Spleen (tissue), 11 donors: ENCODE measurements at regions not wholly inside any gene's neighbourhood (a gene's known extent, or its start where the extent isn't known, plus 50 kb on each side); places are given as distances from the start of the nearest gene placed in this dataset.

Experiments used
- DNase-seq: peaks from one replicate; pipeline ENCODE4 v3.0.0-alpha.2; 2020
- H3K27ac ChIP-seq, 8 donors: fragments of 200-600 bp; sonication (generic) in 7 of 8; 1 replicate in 4 of 8; 2 replicates in 4 of 8; pipeline versions ENCODE4 v1.5.0 to v1.8.0; 2016 to 2021; ENCODE audit warnings: inconsistent platforms in 4 of 8, mild to moderate bottlenecking in 4 of 8, moderate library complexity in 1 of 8
- H3K27me3 ChIP-seq, 7 donors: fragments of 200-600 bp; sonication (generic) in 6 of 7; replicated peaks in 1 of 7; 1 replicate in 4 of 7; 2 replicates in 3 of 7; pipeline versions ENCODE4 v1.5.0 to v1.8.0; 2016 to 2021; ENCODE audit warnings: inconsistent platforms in 3 of 7, mild to moderate bottlenecking in 1 of 7
- H3K36me3 ChIP-seq, 6 donors: fragments of 200-600 bp; sonication (generic) in 5 of 6; 1 replicate in 4 of 6; 2 replicates in 2 of 6; pipeline versions ENCODE4 v1.5.0 to v1.8.0; 2016 to 2021; ENCODE audit warnings: inconsistent platforms in 2 of 6
- H3K4me1 ChIP-seq, 6 donors: fragments of 200-600 bp; sonication (generic) in 5 of 6; 1 replicate in 3 of 6; 2 replicates in 3 of 6; pipeline versions ENCODE4 v1.5.0 to v1.8.0; 2016 to 2021; ENCODE audit warnings: inconsistent platforms in 3 of 6
- H3K4me3 ChIP-seq, 8 donors: fragments of 200-600 bp; sonication (generic) in 7 of 8; 1 replicate in 4 of 8; 2 replicates in 4 of 8; pipeline versions ENCODE4 v1.5.0 to v1.8.0; 2016 to 2021; ENCODE audit warnings: inconsistent platforms in 4 of 8, mild to moderate bottlenecking in 4 of 8, moderate library complexity in 2 of 8
- H3K9me3 ChIP-seq, 8 donors: fragments of 200-600 bp; sonication (generic) in 7 of 8; 1 replicate in 4 of 8; 2 replicates in 4 of 8; pipeline versions ENCODE4 v1.5.0 to v1.8.0; 2016 to 2021; ENCODE audit warnings: inconsistent platforms in 4 of 8
- POLR2A ChIP-seq, 3 donors: fragments of 450-650 bp; IDR thresholded peaks; one replicate each; pipeline ENCODE4 v1.5.1; 2017; ENCODE audit warnings: antibody characterized with exemption in 3 of 3, mild to moderate bottlenecking in 1 of 3
- POLR2AphosphoS5 ChIP-seq, 3 donors: sonication (generic); formaldehyde crosslinking; IDR thresholded peaks; one replicate each; pipeline ENCODE4 v1.5.1; 2017; ENCODE audit warnings: antibody characterized with exemption in 3 of 3
- WGBS, 5 donors: extraction: QIAGEN DNeasy Blood & Tissue Kit in 3 of 5; methylation state at CpG; one replicate each; pipeline versions ENCODE4 v1.1.5 to v1.1.7; 2013 to 2018; 5-methylcytosine and 5-hydroxymethylcytosine counted together
- intact Hi-C: fragments of 100-400 bp; cut with DNase I; formaldehyde crosslinking; loops from one replicate; pipeline ENCODE4 v1.15.0; 2023; ENCODE audit warnings: low total_unique reads
- TF ChIP-seq, protein P1 (sequence below), 11 experiments: fragments of 200-600 bp in 7 of 11; fragments of 450-650 bp in 4 of 11; sonication (generic) in 4 of 11; IDR thresholded peaks in 8 of 11; conservative IDR thresholded peaks in 3 of 11; 1 replicate in 7 of 11; 2 replicates in 4 of 11; pipeline versions ENCODE4 v1.4.0 to v1.8.0; 2016 to 2021; ENCODE audit warnings: antibody characterized with exemption in 11 of 11, inconsistent platforms in 4 of 11, mild to moderate bottlenecking in 1 of 11
- donor health status: healthy with polysubstance abuse.
- donor health status: DM: no; HTN: no; CAD: no; lungs with moderate emphysema.
- donor health status: DM: no; HTN: no; CAD: no.
- donor health status: Bipolar disorder and iron deficiency.
- donor health status: healthy.
- donor health status: DM: no; HTN: no; CAD: no.
- donor health status: DM: yes; HTN: yes; CAD: no.

DNA sequence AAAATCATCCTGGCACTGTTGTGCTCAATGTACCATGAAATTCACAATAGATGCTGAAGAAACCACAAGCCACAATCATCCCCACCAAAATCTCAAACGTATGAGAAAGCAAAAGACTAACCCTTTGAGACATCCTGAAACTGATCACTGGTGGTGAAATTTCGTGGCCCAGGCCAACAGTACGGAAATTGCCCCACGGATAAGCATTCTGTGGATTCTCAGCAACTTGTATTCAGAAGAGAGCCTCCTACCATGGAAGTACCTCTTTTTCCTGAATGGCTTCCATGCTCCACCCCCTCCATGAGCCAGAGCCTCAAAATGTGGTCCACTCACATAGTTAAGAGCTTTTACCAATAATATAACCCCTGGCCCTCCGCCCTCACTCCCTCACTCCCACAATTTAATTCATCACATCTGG lies 163.9 kb upstream of the AUTS2 start:
- intact Hi-C loops: no loop called here
- H3K27ac ChIP-seq: no peak overlapping the region

DNA sequence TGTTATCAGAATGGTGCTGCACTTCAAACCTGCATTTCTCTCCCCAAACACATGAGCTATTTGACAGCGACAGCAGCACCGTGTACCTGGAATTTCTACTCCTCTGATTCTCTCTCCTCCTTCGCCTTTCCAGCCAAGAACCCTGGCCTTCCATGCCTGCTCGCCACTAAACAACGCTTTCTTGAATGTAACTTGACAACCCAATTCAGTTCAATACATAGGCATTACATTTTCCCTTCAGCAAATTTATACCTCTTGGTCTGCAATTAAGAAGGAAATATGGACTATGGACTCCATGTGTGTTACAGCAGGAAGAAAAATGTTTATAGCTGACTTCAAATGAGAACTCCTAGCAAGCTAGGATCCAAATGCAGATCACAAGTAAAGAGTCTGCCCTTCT lies 162.6 kb upstream of the AUTS2 start:
- Histone ChIP-seq H3K27ac (no peak overlapping the region), H3K36me3 (no peaks in the 10 kb centered on the region), H3K27me3 (peaks cover 0 to 21% (median 0%) of the 10 kb centered on the region in 7 donors), H3K9me3 (peaks cover 0 to 16% (median 12%) of the 10 kb centered on the region in 8 donors), H3K4me3 (no peak overlapping the region), H3K4me1 (peaks cover 0 to 4% (median 2%) of the 10 kb centered on the region in 6 donors)
- TF ChIP-seq, protein P1, sequence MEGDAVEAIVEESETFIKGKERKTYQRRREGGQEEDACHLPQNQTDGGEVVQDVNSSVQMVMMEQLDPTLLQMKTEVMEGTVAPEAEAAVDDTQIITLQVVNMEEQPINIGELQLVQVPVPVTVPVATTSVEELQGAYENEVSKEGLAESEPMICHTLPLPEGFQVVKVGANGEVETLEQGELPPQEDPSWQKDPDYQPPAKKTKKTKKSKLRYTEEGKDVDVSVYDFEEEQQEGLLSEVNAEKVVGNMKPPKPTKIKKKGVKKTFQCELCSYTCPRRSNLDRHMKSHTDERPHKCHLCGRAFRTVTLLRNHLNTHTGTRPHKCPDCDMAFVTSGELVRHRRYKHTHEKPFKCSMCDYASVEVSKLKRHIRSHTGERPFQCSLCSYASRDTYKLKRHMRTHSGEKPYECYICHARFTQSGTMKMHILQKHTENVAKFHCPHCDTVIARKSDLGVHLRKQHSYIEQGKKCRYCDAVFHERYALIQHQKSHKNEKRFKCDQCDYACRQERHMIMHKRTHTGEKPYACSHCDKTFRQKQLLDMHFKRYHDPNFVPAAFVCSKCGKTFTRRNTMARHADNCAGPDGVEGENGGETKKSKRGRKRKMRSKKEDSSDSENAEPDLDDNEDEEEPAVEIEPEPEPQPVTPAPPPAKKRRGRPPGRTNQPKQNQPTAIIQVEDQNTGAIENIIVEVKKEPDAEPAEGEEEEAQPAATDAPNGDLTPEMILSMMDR (IDR thresholded peaks at IDR 0.05 in 8 of 11, conservative IDR thresholded peaks at IDR 0.05 in 3 of 11): no peak
- TF ChIP-seq POLR2A (IDR thresholded peaks at IDR 0.05): no peak
- intact Hi-C loops: no loop called here
- DNase-seq: no peak
- WGBS, 5 donors: 93 to 98% (median 94%) methylated on average over 5 of the region's 5 CpGs

More for the DNA sequence above, 163.9 kb upstream of the AUTS2 start:
- peaks cover 0 to 14% (median 12%) of the 10 kb centered on the region in 6 donors for H3K4me1 ChIP-seq
- peaks cover 0 to 4% (median 0%) of the 10 kb centered on the region in 8 donors for H3K9me3 ChIP-seq
- no peak overlapping the region for H3K4me3 ChIP-seq
- WGBS, 5 donors: 35 to 50% (median 41%) methylated on average over 5 of the region's 5 CpGs
- DNase-seq: no peak
- TF ChIP-seq POLR2AphosphoS5 (IDR thresholded peaks at IDR 0.05): no peak
- TF ChIP-seq, protein P1 (IDR thresholded peaks at IDR 0.05 in 8 of 11, conservative IDR thresholded peaks at IDR 0.05 in 3 of 11): no peak
- no peak for TF ChIP-seq POLR2A (IDR thresholded peaks at IDR 0.05)
- no peaks in the 10 kb centered on the region for H3K36me3 ChIP-seq
- peaks cover 0 to 34% (median 0%) of the 10 kb centered on the region in 7 donors for H3K27me3 ChIP-seq

DNA sequence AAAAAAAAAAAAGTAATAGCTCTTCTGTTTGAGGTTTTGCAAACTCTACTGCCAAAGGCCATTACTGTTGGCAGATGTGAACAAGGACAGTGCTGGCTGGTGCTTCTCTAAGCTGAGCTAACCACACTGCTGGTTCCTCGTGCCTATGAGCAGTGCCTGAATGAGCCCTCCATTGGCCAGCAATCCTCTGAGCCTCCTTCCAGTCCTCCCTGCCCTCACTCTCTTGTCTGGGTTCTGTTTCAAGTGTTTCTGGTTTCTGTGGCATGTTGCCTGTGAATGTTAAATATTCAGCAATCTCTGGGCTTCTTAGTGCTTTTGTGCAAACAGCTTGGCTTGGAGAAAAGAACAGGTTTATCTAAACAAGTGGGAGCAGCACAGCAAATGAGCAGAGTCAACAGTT lies 161.3 kb upstream of the AUTS2 start:
- 20 to 57% (median 25%) methylated on average over 1 of the region's 1 CpG for WGBS, 5 donors
- Histone ChIP-seq H3K4me3 (no peak overlapping the region), H3K4me1 (no peaks in the 10 kb centered on the region), H3K36me3 (no peaks in the 10 kb centered on the region), H3K27me3 (peaks cover 0 to 9% (median 0%) of the 10 kb centered on the region in 7 donors), H3K9me3 (peaks cover 0 to 20% (median 14%) of the 10 kb centered on the region in 8 donors), H3K27ac (no peak overlapping the region)
- intact Hi-C loops: no loop called here
- TF ChIP-seq POLR2A (IDR thresholded peaks at IDR 0.05): no peak
- no peak for TF ChIP-seq POLR2AphosphoS5 (IDR thresholded peaks at IDR 0.05)
- TF ChIP-seq, protein P1 (IDR thresholded peaks at IDR 0.05 in 8 of 11, conservative IDR thresholded peaks at IDR 0.05 in 3 of 11): no peak
- no peak for DNase-seq

DNA sequence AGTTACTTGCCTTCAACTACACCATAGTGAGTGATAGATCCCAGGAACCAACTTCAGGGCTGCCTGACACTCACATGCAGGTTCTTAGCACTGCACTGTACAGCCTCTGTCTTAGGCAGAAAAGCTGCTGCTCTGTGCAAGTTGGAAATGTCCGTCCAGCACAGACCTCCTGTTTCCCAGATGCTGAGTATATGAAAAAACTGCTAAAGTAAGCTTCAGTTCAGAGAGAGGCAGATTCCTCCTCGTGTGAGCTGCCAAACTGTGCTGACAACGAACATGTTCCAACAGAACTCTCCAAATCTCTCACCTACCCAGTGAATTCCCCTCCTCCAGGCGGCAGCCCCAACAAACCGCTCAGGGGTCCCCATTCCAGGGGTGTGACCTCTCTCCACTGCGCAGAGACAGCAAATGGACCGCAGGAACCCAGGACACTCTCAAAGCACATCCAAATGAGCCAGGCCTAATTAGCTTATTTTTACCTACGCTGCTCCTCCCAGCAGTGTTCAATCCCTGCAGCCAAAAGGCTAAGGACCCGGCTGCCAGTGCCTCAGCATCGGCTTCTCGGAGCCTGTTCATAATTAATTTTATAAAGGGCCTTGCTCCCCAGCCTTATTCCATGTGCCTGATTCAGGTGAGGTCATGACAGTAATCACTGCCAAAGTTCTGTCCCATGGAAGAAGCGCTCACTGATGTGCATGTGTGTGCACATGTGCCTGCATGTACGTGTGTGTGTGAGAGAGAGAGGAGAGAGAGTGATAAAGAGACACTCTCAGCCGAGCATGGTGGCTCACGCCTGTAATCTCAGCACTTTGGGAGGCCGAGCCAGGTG lies 159.5 kb upstream of the AUTS2 start:
- no peak for DNase-seq
- WGBS, 5 donors: 85 to 94% (median 89%) methylated on average over 16 of the region's 16 CpGs
- Histone ChIP-seq H3K27ac (no peak overlapping the region), H3K9me3 (peaks cover 0 to 25% (median 19%) of the 10 kb centered on the region in 8 donors), H3K27me3 (no peaks in the 10 kb centered on the region), H3K4me1 (no peaks in the 10 kb centered on the region), H3K36me3 (no peaks in the 10 kb centered on the region), H3K4me3 (no peak overlapping the region)
- intact Hi-C loops: no loop called here
- TF ChIP-seq POLR2AphosphoS5 (IDR thresholded peaks at IDR 0.05) (no peak), POLR2A (IDR thresholded peaks at IDR 0.05) (no peak)
- TF ChIP-seq, protein P1 (IDR thresholded peaks at IDR 0.05 in 8 of 11, conservative IDR thresholded peaks at IDR 0.05 in 3 of 11): no peak
